Fibroblast of the aortic adventitia (primary cell): ENCODE measurements at regions not wholly inside any gene's neighbourhood (a gene's known extent, or its start where the extent isn't known, plus 50 kb on each side); places are given as distances from the start of the nearest gene placed in this dataset.

Experiments
- DNase-seq: peaks from one replicate; pipeline ENCODE4 v3.0.0-alpha.2; 2010; ENCODE audit warnings: low read depth
- H3K4me3 ChIP-seq: 2 replicates; pipeline ENCODE4 v1.5.1; 2011; ENCODE audit warnings: low read depth, mild to moderate bottlenecking, control low read depth, low read length, moderate library complexity
- CTCF ChIP-seq: IDR thresholded peaks from 2 replicates; pipeline ENCODE4 v1.5.1; 2011; ENCODE audit warnings: mild to moderate bottlenecking, low read length, control low read depth, inconsistent platforms; ENCODE audit not compliant: insufficient read depth

GRCh38 chr12:18926188-18926587 is 188.3 kb downstream of the CAPZA3 start:
- no peak overlapping the region for H3K4me3 ChIP-seq
- no peak for TF ChIP-seq CTCF
- DNase-seq: no peak

GRCh38 chr12:18932211-18932610 is 194.3 kb downstream of the CAPZA3 start:
- DNase-seq: peak; percentile 5
- TF ChIP-seq CTCF: no peak

GRCh38 chr12:18932715-18933114 is 194.8 kb downstream of the CAPZA3 start:
- no peak overlapping the region for H3K4me3 ChIP-seq
- DNase-seq: peak; percentile 64
- no peak for TF ChIP-seq CTCF

More at GRCh38 chr12:18932211-18932610, 194.3 kb downstream of the CAPZA3 start:
- H3K4me3 ChIP-seq: no peak overlapping the region

- H3K4me3 ChIP-seq: no peak overlapping the region
- TF ChIP-seq CTCF: no peak
- DNase-seq: no peak
Measured at GRCh38 chr12:18935371-18935965, 194.1 kb upstream of the PLEKHA5 start.

GRCh38 chr12:18939051-18939450 is 190.5 kb upstream of the PLEKHA5 start:
- no peak for TF ChIP-seq CTCF
- DNase-seq: no peak
- no peak overlapping the region for H3K4me3 ChIP-seq

GRCh38 chr12:18942669-18943068 is 186.9 kb upstream of the PLEKHA5 start:
- DNase-seq: no peak
- no peak for TF ChIP-seq CTCF
- H3K4me3 ChIP-seq: no peak overlapping the region

- TF ChIP-seq CTCF: no peak
- DNase-seq: no peak
- H3K4me3 ChIP-seq: no peak overlapping the region
Measured at GRCh38 chr12:18943200-18943599, 186.3 kb upstream of the PLEKHA5 start.
